ENCODE measurements at regions not wholly inside any gene's neighbourhood (a gene's known extent, or its start where the extent isn't known, plus 50 kb on each side); places are given as distances from the start of the nearest gene placed in this dataset.

DNA sequence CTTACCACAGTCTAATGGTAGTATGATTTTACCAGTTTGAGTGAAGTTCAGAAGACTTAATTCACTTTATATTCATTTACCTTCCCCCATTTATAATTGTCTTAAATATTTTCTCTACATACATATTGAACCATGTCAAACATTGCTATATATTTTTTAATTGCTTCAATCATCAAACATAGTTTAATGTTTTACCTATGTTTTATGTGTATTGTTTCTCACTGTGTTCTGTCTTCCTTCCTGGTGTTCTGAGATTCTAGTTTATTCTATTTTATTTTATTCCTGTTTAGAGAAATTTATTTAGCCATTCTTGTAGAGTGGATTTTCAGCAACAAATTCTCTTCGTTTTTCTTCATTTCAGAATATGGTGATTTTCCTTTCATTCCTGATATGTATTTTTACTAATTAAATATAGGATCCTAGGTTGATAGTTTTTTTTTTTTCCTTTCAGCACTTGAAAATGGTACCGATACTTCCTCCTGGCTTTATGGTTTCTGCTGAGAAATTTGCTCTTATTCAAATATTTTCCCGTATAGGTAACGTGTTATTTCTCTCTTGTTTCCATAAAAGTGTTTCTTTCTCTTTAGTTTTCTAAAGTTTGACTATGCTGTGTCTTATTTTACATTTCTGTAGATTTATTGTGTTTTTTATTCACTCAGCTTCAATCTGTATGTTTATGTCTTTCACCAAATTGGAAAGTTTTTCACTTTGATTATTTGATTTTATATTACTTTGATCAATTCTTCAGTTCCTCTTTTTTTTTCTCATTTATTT lies 201.8 kb upstream of the AGR3 start:
- DNase-seq (no peak), ATAC-seq (no peak)
- no peaks in the 10 kb centered on the region for H3K4me1 ChIP-seq
- no peak overlapping the region for H3K27ac ChIP-seq
- H3K36me3 ChIP-seq, result no peaks in the 10 kb centered on the region
- 96 to 98% (median 96%) methylated on average over 4 of the region's 4 CpGs for WGBS, 4 donors
- intact Hi-C loops (cut with DNase I), result no loop called here
- peaks cover 0 to 12% (median 0%) of the 10 kb centered on the region in 12 donors for H3K9me3 ChIP-seq
- no peak overlapping the region for H3K4me3 ChIP-seq
- no peak for TF ChIP-seq POLR2A (IDR thresholded peaks at IDR 0.05)
- TF ChIP-seq, protein P1, sequence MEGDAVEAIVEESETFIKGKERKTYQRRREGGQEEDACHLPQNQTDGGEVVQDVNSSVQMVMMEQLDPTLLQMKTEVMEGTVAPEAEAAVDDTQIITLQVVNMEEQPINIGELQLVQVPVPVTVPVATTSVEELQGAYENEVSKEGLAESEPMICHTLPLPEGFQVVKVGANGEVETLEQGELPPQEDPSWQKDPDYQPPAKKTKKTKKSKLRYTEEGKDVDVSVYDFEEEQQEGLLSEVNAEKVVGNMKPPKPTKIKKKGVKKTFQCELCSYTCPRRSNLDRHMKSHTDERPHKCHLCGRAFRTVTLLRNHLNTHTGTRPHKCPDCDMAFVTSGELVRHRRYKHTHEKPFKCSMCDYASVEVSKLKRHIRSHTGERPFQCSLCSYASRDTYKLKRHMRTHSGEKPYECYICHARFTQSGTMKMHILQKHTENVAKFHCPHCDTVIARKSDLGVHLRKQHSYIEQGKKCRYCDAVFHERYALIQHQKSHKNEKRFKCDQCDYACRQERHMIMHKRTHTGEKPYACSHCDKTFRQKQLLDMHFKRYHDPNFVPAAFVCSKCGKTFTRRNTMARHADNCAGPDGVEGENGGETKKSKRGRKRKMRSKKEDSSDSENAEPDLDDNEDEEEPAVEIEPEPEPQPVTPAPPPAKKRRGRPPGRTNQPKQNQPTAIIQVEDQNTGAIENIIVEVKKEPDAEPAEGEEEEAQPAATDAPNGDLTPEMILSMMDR (IDR thresholded peaks at IDR 0.05), result no peak
- H3K27me3 ChIP-seq, result no peaks in the 10 kb centered on the region

DNA sequence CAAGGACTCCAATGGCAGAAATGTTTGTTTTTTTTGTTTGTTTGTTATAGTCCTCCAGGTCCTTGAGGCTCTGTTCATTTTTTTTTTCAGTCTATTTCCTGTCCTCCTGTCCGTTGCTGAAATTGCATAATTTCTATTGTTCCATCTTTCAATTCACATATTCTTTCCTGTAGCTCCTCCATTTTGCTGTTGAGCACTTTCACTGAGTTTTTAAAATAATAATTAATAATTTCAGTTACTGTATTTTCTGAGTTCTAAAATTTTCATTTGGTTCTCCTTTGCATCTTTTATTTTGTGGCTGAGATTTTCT lies 202.3 kb upstream of the AGR3 start:
- H3K27me3 ChIP-seq, result no peaks in the 10 kb centered on the region
- peaks cover 0 to 12% (median 0%) of the 10 kb centered on the region in 12 donors for H3K9me3 ChIP-seq
- no peak overlapping the region for H3K4me3 ChIP-seq
- no peak overlapping the region for H3K27ac ChIP-seq
- intact Hi-C loops (cut with DNase I), result no loop called here
- TF ChIP-seq, protein P1 (IDR thresholded peaks at IDR 0.05), result no peak
- TF ChIP-seq POLR2A (IDR thresholded peaks at IDR 0.05), result no peak
- no peaks in the 10 kb centered on the region for H3K36me3 ChIP-seq
- 45 to 58% (median 50%) methylated on average over 1 of the region's 1 CpG for WGBS, 4 donors
- ATAC-seq (no peak), DNase-seq (no peak)
- no peaks in the 10 kb centered on the region for H3K4me1 ChIP-seq

DNA sequence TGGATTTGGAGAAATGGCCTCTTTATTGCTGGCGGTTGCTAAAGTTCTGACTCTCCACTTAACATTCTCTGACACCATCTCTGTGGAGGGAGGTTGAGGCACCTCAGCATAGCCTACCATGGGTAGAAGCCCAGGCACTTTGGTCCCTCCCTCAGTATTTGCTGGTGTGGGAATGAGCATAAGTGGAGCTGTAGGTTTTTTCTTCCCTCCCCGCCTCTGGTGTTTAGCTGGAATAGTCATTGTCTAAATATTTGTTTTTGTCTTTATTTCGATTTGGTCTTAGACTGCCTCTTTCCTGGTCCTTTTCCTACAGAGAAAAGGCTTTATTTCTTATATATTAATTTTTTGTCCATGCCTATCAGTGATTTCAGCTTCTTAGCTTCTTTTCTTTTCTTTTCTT lies 203.4 kb upstream of the AGR3 start:
- Histone ChIP-seq H3K36me3 (no peaks in the 10 kb centered on the region), H3K4me3 (no peak overlapping the region), H3K27me3 (no peaks in the 10 kb centered on the region), H3K9me3 (peaks cover 0 to 9% (median 0%) of the 10 kb centered on the region in 12 donors), H3K4me1 (no peaks in the 10 kb centered on the region), H3K27ac (no peak overlapping the region)
- DNase-seq (no peak), ATAC-seq (no peak)
- WGBS, 4 donors, result 87 to 97% (median 89%) methylated on average over 3 of the region's 3 CpGs
- intact Hi-C loops (cut with DNase I), result no loop called here
- no peak for TF ChIP-seq POLR2A (IDR thresholded peaks at IDR 0.05)
- TF ChIP-seq, protein P1 (IDR thresholded peaks at IDR 0.05), result no peak

DNA sequence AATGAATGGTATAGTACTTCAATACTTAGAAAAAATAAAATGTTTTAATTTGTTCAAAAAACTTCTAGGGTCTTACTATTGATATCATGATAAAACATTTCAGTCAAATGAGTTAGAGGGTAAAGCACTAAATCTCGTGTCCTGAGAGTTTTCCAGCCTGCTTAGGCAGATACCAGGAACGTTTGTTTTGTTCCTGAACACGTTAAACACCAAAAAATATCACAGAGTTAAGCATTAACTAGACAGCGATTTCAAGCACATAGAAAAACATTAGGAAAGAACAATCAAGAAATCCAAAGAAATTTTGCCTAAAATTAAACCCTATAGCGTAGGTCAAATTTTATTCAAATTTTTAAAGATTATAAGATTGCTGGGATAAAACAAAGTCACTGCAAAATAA lies 204.6 kb upstream of the AGR3 start:
- ATAC-seq, result no peak
- Histone ChIP-seq H3K36me3 (no peaks in the 10 kb centered on the region), H3K4me1 (no peaks in the 10 kb centered on the region), H3K27ac (no peak overlapping the region), H3K9me3 (no peaks in the 10 kb centered on the region), H3K4me3 (no peak overlapping the region), H3K27me3 (no peaks in the 10 kb centered on the region)
- WGBS, 4 donors, result 77 to 90% (median 85%) methylated on average over 5 of the region's 5 CpGs
- DNase-seq, result no peak
- intact Hi-C loops (cut with DNase I), result no loop called here
- TF ChIP-seq, protein P1 (IDR thresholded peaks at IDR 0.05), result no peak
- no peak for TF ChIP-seq POLR2A (IDR thresholded peaks at IDR 0.05)
